K562 (cell line): ENCODE measurements at regions not wholly inside any gene's neighbourhood (a gene's known extent, or its start where the extent isn't known, plus 50 kb on each side); places are given as distances from the start of the nearest gene placed in this dataset.

Experiments
- EZH2 ChIP-seq: IDR thresholded peaks from 2 replicates; pipeline ENCODE4 v1.6.1; 2012; ENCODE audit warnings: low read depth, mild to moderate bottlenecking, inconsistent platforms, low read length, borderline replicate concordance
- HIVEP1 ChIP-seq: fragments of 250-450 bp; sonication (Bioruptor Pico); IDR thresholded peaks from 2 replicates; pipeline ENCODE4 v1.4.0; 2020; ENCODE audit warnings: mild to moderate bottlenecking
- KLF13 ChIP-seq: fragments of 450-650 bp; IDR thresholded peaks from 2 replicates; pipeline ENCODE4 v1.6.1; 2016; ENCODE audit warnings: missing genetic modification characterization, low read depth, mild to moderate bottlenecking, missing compliant biosample characterization, moderate library complexity, borderline replicate concordance
- MXI1 ChIP-seq: IDR thresholded peaks from 2 replicates; pipeline ENCODE4 v1.6.1; 2011; ENCODE audit warnings: low read depth, mild to moderate bottlenecking, improper control_type of control experiment, low read length
- NCOR1 ChIP-seq: fragments of 450-650 bp; IDR thresholded peaks from 2 replicates; pipeline ENCODE4 v1.6.1; 2016; ENCODE audit warnings: mild to moderate bottlenecking, moderate library complexity
- POLR2A ChIP-seq: fragments of 450-650 bp; conservative IDR thresholded peaks from 2 replicates; pipeline ENCODE4 v1.6.1; 2016
- RB1 ChIP-seq: fragments of 450-650 bp; IDR thresholded peaks from 2 replicates; pipeline ENCODE4 v1.6.1; 2017; ENCODE audit warnings: low read depth, mild to moderate bottlenecking
- TRIM24 ChIP-seq, 2 experiments: fragments of 450-650 bp; IDR thresholded peaks; 2 replicates each; pipeline ENCODE4 v1.6.1; 2016
- ZNF12 ChIP-seq: sonication (generic); formaldehyde crosslinking; IDR thresholded peaks from 2 replicates; pipeline ENCODE4 v1.4.0; 2020; ENCODE audit warnings: mild to moderate bottlenecking, missing genetic modification reagents
- TF ChIP-seq, protein P1 (sequence below), 2 experiments: fragments of 450-650 bp in 1 of 2; sonication (generic) in 1 of 2; formaldehyde crosslinking in 1 of 2; IDR thresholded peaks; 2 replicates each; pipeline versions ENCODE4 v1.7.1 to v1.9.0; 2016 to 2022; ENCODE audit warnings: inconsistent platforms in 1 of 2, mild to moderate bottlenecking in 1 of 2, missing genetic modification reagents in 1 of 2
- TF ChIP-seq, protein P2 (sequence below): fragments of 450-650 bp; IDR thresholded peaks from 2 replicates; pipeline ENCODE4 v1.6.1; 2016; ENCODE audit warnings: borderline replicate concordance
- TF ChIP-seq, protein P3 (sequence below), 3 experiments: IDR thresholded peaks in 2 of 3; conservative IDR thresholded peaks in 1 of 3; 2 replicates each; pipeline ENCODE4 v1.5.1; 2011 to 2012; ENCODE audit warnings: low read length in 3 of 3, mild to moderate bottlenecking in 3 of 3, control low read depth in 2 of 3, improper control_type of control experiment in 1 of 3, inconsistent platforms in 1 of 3, low read depth in 1 of 3, mixed read lengths in 1 of 3, moderate library complexity in 1 of 3; ENCODE audit not compliant: insufficient read depth in 2 of 3

DNA sequence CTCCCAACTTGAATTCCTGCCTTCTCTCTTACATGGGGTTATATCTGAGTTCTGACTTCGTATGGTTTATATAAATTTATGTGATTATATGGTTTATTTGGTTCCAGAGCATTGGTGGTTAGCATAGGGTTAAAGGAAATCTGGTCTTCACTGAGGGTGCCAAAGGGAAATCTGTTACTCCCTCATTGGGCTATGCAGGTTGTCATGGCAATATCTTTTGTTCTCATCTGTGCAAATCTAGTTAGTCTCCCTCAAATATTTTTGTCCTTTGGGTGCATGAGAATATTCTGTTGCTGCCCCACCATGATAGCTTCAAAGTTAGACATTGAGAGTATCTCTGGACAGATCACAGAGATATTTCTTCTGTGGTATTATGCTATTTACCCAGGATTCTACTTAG is 71.8 kb upstream of the OTUD4 start:
- no peak for TF ChIP-seq POLR2A
- no peak for TF ChIP-seq EZH2
- no peak for TF ChIP-seq NCOR1
- no peak for TF ChIP-seq TRIM24 (IDR thresholded peaks at IDR 0.05)
- TF ChIP-seq, protein P1, sequence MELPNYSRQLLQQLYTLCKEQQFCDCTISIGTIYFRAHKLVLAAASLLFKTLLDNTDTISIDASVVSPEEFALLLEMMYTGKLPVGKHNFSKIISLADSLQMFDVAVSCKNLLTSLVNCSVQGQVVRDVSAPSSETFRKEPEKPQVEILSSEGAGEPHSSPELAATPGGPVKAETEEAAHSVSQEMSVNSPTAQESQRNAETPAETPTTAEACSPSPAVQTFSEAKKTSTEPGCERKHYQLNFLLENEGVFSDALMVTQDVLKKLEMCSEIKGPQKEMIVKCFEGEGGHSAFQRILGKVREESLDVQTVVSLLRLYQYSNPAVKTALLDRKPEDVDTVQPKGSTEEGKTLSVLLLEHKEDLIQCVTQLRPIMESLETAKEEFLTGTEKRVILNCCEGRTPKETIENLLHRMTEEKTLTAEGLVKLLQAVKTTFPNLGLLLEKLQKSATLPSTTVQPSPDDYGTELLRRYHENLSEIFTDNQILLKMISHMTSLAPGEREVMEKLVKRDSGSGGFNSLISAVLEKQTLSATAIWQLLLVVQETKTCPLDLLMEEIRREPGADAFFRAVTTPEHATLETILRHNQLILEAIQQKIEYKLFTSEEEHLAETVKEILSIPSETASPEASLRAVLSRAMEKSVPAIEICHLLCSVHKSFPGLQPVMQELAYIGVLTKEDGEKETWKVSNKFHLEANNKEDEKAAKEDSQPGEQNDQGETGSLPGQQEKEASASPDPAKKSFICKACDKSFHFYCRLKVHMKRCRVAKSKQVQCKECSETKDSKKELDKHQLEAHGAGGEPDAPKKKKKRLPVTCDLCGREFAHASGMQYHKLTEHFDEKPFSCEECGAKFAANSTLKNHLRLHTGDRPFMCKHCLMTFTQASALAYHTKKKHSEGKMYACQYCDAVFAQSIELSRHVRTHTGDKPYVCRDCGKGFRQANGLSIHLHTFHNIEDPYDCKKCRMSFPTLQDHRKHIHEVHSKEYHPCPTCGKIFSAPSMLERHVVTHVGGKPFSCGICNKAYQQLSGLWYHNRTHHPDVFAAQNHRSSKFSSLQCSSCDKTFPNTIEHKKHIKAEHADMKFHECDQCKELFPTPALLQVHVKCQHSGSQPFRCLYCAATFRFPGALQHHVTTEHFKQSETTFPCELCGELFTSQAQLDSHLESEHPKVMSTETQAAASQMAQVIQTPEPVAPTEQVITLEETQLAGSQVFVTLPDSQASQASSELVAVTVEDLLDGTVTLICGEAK (IDR thresholded peaks at IDR 0.05): no peak
- TF ChIP-seq, protein P1 (CRISPR knock-in tag; IDR thresholded peaks at IDR 0.05): no peak
- TF ChIP-seq ZNF12 (CRISPR knock-in tag): no peak
- TF ChIP-seq MXI1: no peak
- TF ChIP-seq, protein P2, sequence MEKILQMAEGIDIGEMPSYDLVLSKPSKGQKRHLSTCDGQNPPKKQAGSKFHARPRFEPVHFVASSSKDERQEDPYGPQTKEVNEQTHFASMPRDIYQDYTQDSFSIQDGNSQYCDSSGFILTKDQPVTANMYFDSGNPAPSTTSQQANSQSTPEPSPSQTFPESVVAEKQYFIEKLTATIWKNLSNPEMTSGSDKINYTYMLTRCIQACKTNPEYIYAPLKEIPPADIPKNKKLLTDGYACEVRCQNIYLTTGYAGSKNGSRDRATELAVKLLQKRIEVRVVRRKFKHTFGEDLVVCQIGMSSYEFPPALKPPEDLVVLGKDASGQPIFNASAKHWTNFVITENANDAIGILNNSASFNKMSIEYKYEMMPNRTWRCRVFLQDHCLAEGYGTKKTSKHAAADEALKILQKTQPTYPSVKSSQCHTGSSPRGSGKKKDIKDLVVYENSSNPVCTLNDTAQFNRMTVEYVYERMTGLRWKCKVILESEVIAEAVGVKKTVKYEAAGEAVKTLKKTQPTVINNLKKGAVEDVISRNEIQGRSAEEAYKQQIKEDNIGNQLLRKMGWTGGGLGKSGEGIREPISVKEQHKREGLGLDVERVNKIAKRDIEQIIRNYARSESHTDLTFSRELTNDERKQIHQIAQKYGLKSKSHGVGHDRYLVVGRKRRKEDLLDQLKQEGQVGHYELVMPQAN: no peak
- TF ChIP-seq, protein P3, sequence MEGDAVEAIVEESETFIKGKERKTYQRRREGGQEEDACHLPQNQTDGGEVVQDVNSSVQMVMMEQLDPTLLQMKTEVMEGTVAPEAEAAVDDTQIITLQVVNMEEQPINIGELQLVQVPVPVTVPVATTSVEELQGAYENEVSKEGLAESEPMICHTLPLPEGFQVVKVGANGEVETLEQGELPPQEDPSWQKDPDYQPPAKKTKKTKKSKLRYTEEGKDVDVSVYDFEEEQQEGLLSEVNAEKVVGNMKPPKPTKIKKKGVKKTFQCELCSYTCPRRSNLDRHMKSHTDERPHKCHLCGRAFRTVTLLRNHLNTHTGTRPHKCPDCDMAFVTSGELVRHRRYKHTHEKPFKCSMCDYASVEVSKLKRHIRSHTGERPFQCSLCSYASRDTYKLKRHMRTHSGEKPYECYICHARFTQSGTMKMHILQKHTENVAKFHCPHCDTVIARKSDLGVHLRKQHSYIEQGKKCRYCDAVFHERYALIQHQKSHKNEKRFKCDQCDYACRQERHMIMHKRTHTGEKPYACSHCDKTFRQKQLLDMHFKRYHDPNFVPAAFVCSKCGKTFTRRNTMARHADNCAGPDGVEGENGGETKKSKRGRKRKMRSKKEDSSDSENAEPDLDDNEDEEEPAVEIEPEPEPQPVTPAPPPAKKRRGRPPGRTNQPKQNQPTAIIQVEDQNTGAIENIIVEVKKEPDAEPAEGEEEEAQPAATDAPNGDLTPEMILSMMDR (IDR thresholded peaks at IDR 0.05 in 2 of 3, conservative IDR thresholded peaks at IDR 0.05 in 1 of 3; ENCODE audit: insufficient read depth in 2 of 3, low read depth in 1 of 3, low read length in 3 of 3): no peak
- TF ChIP-seq KLF13 (tag): no peak
- no peak for TF ChIP-seq RB1
- no peak for TF ChIP-seq HIVEP1 (CRISPR knock-in tag)
